ENCODE measurements at regions not wholly inside any gene's neighbourhood (a gene's known extent, or its start where the extent isn't known, plus 50 kb on each side); places are given as distances from the start of the nearest gene placed in this dataset.

DNA sequence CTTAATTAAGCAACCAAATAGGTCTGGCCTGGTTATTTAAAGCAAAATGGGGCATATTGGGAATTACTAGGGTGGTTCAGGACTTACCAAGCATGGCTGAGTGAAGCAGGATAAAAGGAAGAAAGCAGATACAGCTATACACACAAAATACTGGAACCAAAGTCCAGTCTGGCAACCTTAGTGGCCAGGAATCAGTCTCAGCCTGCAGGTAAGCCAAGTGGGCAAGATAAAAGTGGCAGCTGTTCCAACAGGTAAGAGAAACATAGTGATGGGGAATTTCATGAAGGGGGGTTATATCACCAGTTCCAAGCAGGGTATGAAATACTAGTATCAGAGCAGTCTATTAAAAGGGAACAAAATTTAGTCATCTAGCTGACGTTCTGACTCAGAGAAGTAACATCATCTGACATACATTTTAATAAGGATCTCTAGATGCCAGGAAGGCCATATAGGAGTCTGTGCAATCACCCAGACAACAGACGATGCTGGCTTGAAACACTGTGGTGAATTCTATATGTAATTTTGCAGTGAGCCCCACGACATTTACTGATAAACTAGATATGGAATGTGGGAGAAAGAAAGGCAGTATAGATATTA lies 292.1 kb upstream of the HSF2 start:
- TF ChIP-seq POLR2AphosphoS5 (IDR thresholded peaks at IDR 0.05) (no peak), MXI1 (conservative IDR thresholded peaks at IDR 0.05; ENCODE audit: poor library complexity, severe bottlenecking) (no peak), RAD21 (conservative IDR thresholded peaks at IDR 0.05) (no peak), EP300 (conservative IDR thresholded peaks at IDR 0.05; ENCODE audit: poor library complexity, severe bottlenecking) (no peak), EZH2 (IDR thresholded peaks at IDR 0.05; ENCODE audit: borderline replicate concordance, insufficient read depth, low read length, poor library complexity, severe bottlenecking) (no peak)
- TF ChIP-seq, protein P1, sequence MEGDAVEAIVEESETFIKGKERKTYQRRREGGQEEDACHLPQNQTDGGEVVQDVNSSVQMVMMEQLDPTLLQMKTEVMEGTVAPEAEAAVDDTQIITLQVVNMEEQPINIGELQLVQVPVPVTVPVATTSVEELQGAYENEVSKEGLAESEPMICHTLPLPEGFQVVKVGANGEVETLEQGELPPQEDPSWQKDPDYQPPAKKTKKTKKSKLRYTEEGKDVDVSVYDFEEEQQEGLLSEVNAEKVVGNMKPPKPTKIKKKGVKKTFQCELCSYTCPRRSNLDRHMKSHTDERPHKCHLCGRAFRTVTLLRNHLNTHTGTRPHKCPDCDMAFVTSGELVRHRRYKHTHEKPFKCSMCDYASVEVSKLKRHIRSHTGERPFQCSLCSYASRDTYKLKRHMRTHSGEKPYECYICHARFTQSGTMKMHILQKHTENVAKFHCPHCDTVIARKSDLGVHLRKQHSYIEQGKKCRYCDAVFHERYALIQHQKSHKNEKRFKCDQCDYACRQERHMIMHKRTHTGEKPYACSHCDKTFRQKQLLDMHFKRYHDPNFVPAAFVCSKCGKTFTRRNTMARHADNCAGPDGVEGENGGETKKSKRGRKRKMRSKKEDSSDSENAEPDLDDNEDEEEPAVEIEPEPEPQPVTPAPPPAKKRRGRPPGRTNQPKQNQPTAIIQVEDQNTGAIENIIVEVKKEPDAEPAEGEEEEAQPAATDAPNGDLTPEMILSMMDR (IDR thresholded peaks at IDR 0.05; ENCODE audit: poor library complexity, severe bottlenecking), result no peak
